ENCODE measurements at regions not wholly inside any gene's neighbourhood (a gene's known extent, or its start where the extent isn't known, plus 50 kb on each side); places are given as distances from the start of the nearest gene placed in this dataset.

DNA sequence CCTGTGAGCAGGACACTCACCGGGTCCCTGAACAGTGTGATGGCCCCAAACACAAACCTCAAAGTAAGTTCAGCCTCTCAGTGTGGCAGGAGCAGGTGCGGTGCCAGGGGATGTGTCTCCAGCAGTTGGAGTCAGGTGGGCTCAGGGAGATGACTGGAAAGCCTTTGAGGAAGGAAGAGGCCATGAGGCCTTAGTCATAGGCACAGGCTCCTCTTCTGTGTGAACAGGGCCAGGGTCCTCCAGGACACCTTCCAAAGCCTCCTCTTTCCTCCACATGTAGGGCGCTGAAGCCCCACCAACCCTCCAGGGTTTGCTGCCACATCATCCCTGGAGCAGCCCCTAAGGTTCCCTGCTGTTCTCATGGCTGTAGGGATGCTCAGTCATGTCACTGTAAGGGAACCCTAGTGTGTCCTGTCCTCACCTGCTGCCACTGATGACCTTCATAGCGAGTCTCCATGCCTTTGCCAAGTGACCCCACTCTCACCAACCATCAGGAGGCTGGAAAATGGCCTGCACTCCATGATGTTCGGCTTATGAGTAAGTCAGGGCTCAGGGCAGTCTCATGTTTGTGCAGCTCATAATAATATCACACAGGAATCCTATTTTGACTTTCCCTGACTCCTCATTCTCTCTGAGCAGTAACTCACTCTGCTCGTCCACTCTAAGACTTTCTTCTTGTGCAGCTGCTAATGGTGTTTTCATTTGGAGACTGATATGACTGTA, 1152.9 kb downstream of the RPIA start:
- Histone ChIP-seq H3K36me3 (no peaks in the 10 kb centered on the region), H3K27ac (no peak overlapping the region), H3K9me3 (no peaks in the 10 kb centered on the region), H3K4me1 (no peaks in the 10 kb centered on the region), H3K4me3 (no peak overlapping the region), H3K27me3 (peaks cover 24% of the 10 kb centered on the region)
- no peak for TF ChIP-seq POLR2AphosphoS5 (IDR thresholded peaks at IDR 0.05)
- TF ChIP-seq, protein P1, sequence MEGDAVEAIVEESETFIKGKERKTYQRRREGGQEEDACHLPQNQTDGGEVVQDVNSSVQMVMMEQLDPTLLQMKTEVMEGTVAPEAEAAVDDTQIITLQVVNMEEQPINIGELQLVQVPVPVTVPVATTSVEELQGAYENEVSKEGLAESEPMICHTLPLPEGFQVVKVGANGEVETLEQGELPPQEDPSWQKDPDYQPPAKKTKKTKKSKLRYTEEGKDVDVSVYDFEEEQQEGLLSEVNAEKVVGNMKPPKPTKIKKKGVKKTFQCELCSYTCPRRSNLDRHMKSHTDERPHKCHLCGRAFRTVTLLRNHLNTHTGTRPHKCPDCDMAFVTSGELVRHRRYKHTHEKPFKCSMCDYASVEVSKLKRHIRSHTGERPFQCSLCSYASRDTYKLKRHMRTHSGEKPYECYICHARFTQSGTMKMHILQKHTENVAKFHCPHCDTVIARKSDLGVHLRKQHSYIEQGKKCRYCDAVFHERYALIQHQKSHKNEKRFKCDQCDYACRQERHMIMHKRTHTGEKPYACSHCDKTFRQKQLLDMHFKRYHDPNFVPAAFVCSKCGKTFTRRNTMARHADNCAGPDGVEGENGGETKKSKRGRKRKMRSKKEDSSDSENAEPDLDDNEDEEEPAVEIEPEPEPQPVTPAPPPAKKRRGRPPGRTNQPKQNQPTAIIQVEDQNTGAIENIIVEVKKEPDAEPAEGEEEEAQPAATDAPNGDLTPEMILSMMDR (IDR thresholded peaks at IDR 0.05), result no peak
- TF ChIP-seq EP300 (IDR thresholded peaks at IDR 0.05), result no peak
- TF ChIP-seq POLR2A (IDR thresholded peaks at IDR 0.05), result no peak
- 49 to 61% methylated on average over 4 to 5 of the region's 6 CpGs for WGBS, 2 donors (ENCODE audit: low coverage in 1 of 2)
- no peak for ATAC-seq

DNA sequence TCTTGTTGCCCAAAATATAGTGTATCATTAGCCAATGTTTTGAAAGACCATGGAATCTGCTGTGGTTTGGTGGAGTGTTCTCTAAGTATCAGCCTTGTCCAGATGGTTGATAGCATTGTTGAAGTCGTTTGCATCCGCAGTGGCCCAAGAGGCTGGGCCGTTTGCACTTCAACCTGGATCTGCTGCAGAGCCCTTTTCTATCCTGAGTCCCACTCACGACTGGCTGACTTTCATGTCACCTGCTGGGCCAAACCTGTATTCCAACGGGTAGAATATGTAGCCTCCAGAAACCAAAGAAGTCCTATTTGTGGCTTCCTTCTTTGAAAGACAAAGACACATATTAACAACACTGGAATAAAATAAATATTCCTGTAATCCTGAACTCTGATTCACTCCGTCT, 1154.1 kb downstream of the RPIA start:
- Histone ChIP-seq H3K27ac (no peak overlapping the region), H3K27me3 (peaks cover 30% of the 10 kb centered on the region), H3K9me3 (no peaks in the 10 kb centered on the region), H3K4me3 (no peak overlapping the region), H3K36me3 (no peaks in the 10 kb centered on the region), H3K4me1 (no peaks in the 10 kb centered on the region)
- TF ChIP-seq POLR2AphosphoS5 (IDR thresholded peaks at IDR 0.05) (no peak), EP300 (IDR thresholded peaks at IDR 0.05) (no peak), POLR2A (IDR thresholded peaks at IDR 0.05) (no peak)
- TF ChIP-seq, protein P1 (IDR thresholded peaks at IDR 0.05), result no peak
- WGBS, 2 donors (ENCODE audit: low coverage in 1 of 2), result 57 to 62% methylated on average over 6 of the region's 6 CpGs
- no peak for ATAC-seq

DNA sequence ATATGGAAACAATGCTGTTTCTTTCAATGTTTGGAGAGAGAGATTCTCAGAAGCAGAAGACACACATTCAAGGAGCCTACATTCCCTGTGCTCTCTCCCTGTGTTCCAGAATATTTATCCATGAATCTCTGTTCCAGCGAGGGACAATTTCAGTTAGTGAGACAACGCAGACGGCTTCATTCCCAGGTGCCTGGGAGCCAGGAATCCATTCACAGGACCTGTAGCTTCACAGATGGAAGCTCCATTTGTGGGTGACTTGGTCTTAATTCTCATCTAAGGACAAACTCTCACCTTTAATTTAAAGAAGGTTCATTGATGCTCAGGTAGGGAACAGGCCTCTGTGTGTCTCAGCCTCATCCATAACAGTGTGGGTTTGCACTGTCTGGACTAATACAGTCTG, 1156.6 kb downstream of the RPIA start:
- 61 to 74% methylated on average over 3 of the region's 3 CpGs for WGBS, 2 donors (ENCODE audit: low coverage in 1 of 2)
- H3K4me3 ChIP-seq, result no peak overlapping the region
- no peaks in the 10 kb centered on the region for H3K36me3 ChIP-seq
- no peak overlapping the region for H3K27ac ChIP-seq
- H3K9me3 ChIP-seq, result no peaks in the 10 kb centered on the region
- no peak for ATAC-seq
- peaks cover 41% of the 10 kb centered on the region for H3K27me3 ChIP-seq
- TF ChIP-seq POLR2A (IDR thresholded peaks at IDR 0.05), result no peak
- no peak for TF ChIP-seq EP300 (IDR thresholded peaks at IDR 0.05)
- TF ChIP-seq, protein P1 (IDR thresholded peaks at IDR 0.05), result no peak
- no peak for TF ChIP-seq POLR2AphosphoS5 (IDR thresholded peaks at IDR 0.05)
- H3K4me1 ChIP-seq, result no peaks in the 10 kb centered on the region

DNA sequence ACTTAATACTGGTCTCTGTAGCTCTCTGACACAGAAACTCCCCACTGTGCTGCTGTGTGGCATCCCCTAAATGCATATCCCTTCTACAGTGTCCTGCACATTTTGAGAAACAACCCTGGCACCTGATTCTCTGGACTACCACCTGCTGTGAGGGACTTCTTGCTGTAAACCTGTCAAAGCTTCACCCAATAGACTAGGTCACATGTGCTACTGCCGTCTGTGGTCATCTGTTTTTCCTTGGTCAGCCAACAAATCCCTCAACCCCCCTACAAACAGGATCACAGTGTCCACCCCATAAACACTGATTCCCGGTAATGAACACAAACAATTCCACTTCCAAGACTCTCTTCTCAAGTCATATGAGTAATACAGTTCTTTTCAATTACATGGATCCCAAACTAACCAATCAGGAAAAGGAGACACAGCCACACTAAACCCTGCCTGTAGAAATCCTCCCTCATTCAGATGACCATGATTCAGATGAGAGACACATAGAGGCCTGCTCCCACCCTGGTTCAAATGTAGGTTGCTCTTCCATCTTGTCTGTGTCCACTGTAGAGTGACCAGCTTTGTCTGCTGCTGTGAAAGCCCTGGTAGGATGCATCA, 1157.4 kb downstream of the RPIA start:
- ATAC-seq, result no peak
- H3K4me3 ChIP-seq, result no peak overlapping the region
- no peaks in the 10 kb centered on the region for H3K9me3 ChIP-seq
- TF ChIP-seq POLR2AphosphoS5 (IDR thresholded peaks at IDR 0.05) (no peak), EP300 (IDR thresholded peaks at IDR 0.05) (no peak), POLR2A (IDR thresholded peaks at IDR 0.05) (no peak)
- TF ChIP-seq, protein P1 (IDR thresholded peaks at IDR 0.05), result no peak
- H3K27me3 ChIP-seq, result peaks cover 41% of the 10 kb centered on the region
- no peaks in the 10 kb centered on the region for H3K36me3 ChIP-seq
- no peaks in the 10 kb centered on the region for H3K4me1 ChIP-seq
- H3K27ac ChIP-seq, result no peak overlapping the region
- WGBS, 2 donors (ENCODE audit: low coverage in 1 of 2), result 30 to 42% methylated on average over 2 of the region's 2 CpGs

DNA sequence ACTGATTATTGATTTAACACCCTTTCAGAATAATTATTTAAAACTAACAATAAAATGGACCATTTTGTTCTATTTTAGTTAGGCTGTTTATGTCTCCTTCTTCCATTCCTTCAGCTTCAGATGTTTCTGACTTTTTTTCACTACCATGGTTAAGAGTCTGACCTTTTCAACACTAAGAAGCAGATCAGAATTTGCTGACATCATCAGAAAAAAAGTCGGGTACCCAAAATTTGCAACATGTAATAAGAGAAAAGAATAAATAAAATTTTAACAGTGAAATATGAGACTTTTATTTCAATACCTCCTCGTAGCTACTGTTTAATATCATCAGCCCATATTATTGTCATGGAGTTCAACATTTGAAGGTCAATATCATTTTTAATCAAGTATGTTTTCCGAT, 1158.3 kb downstream of the RPIA start:
- Histone ChIP-seq H3K36me3 (no peaks in the 10 kb centered on the region), H3K9me3 (no peaks in the 10 kb centered on the region), H3K4me1 (no peaks in the 10 kb centered on the region), H3K27me3 (peaks cover 36% of the 10 kb centered on the region), H3K4me3 (no peak overlapping the region), H3K27ac (no peak overlapping the region)
- TF ChIP-seq POLR2AphosphoS5 (IDR thresholded peaks at IDR 0.05), result no peak
- WGBS, 2 donors (ENCODE audit: low coverage in 1 of 2), result 60 to 68% methylated on average over 3 of the region's 3 CpGs
- ATAC-seq, result no peak

Data from gastroesophageal sphincter (tissue), 4 donors.